WTC11 (cell line): ENCODE measurements at regions not wholly inside any gene's neighbourhood (a gene's known extent, or its start where the extent isn't known, plus 50 kb on each side); places are given as distances from the start of the nearest gene placed in this dataset.

Experiments used
- ATAC-seq: fragments of 200-7000 bp; cut with Tn5 transposase; 2 replicates; pipeline ENCODE4 v1.10.0; 2021; ENCODE audit warnings: mild to moderate bottlenecking, moderate library complexity
- CTCF ChIA-PET: fragments of 300-600 bp; sonication (Branson Sonifier 250); formaldehyde crosslinking; loops from one replicate; lab custom pipeline; 2021; ENCODE audit warnings: antibody characterized with exemption; lab: Charles Lee
- POLR2A ChIA-PET: fragments of 350-600 bp; sonication (Branson Sonifier 250); formaldehyde crosslinking; loops from one replicate; lab custom pipeline; 2021; ENCODE audit warnings: antibody characterized with exemption; lab: Charles Lee
- DNase-seq: peaks from one replicate; pipeline ENCODE4 v3.0.0; 2021; ENCODE audit warnings: low spot score
- H3K27ac Mint-ChIP-seq: 2 replicates; pipeline ENCODE4 v1.8.0; 2021; ENCODE audit warnings: mixed read lengths
- H3K27me3 Mint-ChIP-seq: 2 replicates; pipeline ENCODE4 v1.8.0; 2021; ENCODE audit warnings: low read depth, mild to moderate bottlenecking, moderate library complexity, mixed read lengths
- H3K36me3 Mint-ChIP-seq: 2 replicates; pipeline ENCODE4 v1.8.0; 2021; ENCODE audit warnings: mixed read lengths
- H3K4me1 Mint-ChIP-seq: 2 replicates; pipeline ENCODE4 v1.8.0; 2022; ENCODE audit warnings: mixed read lengths
- H3K4me3 Mint-ChIP-seq: 2 replicates; pipeline ENCODE4 v1.8.0; 2021; ENCODE audit warnings: mild to moderate bottlenecking, moderate library complexity, mixed read lengths
- H3K9me3 Mint-ChIP-seq: 2 replicates; pipeline ENCODE4 v1.8.0; 2021; ENCODE audit warnings: mixed read lengths
- ATF1 ChIP-seq: sonication (generic); formaldehyde crosslinking; IDR thresholded peaks from 2 replicates; pipeline ENCODE4 v1.8.1; 2023; ENCODE audit warnings: mild to moderate bottlenecking, moderate library complexity, missing genetic modification reagents
- ATF2 ChIP-seq: sonication (generic); formaldehyde crosslinking; IDR thresholded peaks from 2 replicates; pipeline ENCODE4 v1.8.1; 2022; ENCODE audit warnings: low read depth, missing genetic modification reagents, borderline replicate concordance
- ATF6 ChIP-seq: sonication (generic); formaldehyde crosslinking; IDR thresholded peaks from 2 replicates; pipeline ENCODE4 v1.8.1; 2023; ENCODE audit warnings: mild to moderate bottlenecking, missing genetic modification reagents
- CDX4 ChIP-seq: fragments of 250-450 bp; sonication (Bioruptor Pico); IDR thresholded peaks from 2 replicates; pipeline ENCODE4 v1.9.0; 2021; ENCODE audit warnings: moderate library complexity, mild to moderate bottlenecking, inconsistent platforms, borderline replicate concordance
- CTCF ChIP-seq: fragments of 200-600 bp; IDR thresholded peaks from 2 replicates; pipeline ENCODE4 v1.8.0; 2022; ENCODE audit warnings: antibody characterized with exemption
- E2F1 ChIP-seq: sonication (generic); formaldehyde crosslinking; IDR thresholded peaks from 2 replicates; pipeline ENCODE4 v1.8.0; 2022; ENCODE audit warnings: mild to moderate bottlenecking, missing genetic modification reagents
- E2F4 ChIP-seq: sonication (generic); formaldehyde crosslinking; IDR thresholded peaks from 2 replicates; pipeline ENCODE4 v1.8.1; 2022; ENCODE audit warnings: low read depth, mild to moderate bottlenecking, moderate library complexity, missing genetic modification reagents, borderline replicate concordance
- EMX1 ChIP-seq: fragments of 250-450 bp; sonication (Bioruptor Pico); IDR thresholded peaks from 2 replicates; pipeline ENCODE4 v1.8.0; 2021; ENCODE audit warnings: mild to moderate bottlenecking
- FOXJ3 ChIP-seq: sonication (generic); formaldehyde crosslinking; IDR thresholded peaks from 2 replicates; pipeline ENCODE4 v1.9.0; 2021; ENCODE audit warnings: missing genetic modification reagents, mild to moderate bottlenecking, borderline replicate concordance
- JUN ChIP-seq: sonication (generic); formaldehyde crosslinking; IDR thresholded peaks from 2 replicates; pipeline ENCODE4 v1.8.0; 2023; ENCODE audit warnings: mild to moderate bottlenecking, missing genetic modification reagents
- MYBL2 ChIP-seq: sonication (generic); formaldehyde crosslinking; IDR thresholded peaks from 2 replicates; pipeline ENCODE4 v1.8.1; 2023; ENCODE audit warnings: mild to moderate bottlenecking, moderate library complexity, missing genetic modification reagents
- NFE2L1 ChIP-seq: sonication (generic); formaldehyde crosslinking; IDR thresholded peaks from 2 replicates; pipeline ENCODE4 v1.8.1; 2023; ENCODE audit warnings: missing genetic modification reagents
- NFYB ChIP-seq: sonication (generic); formaldehyde crosslinking; conservative IDR thresholded peaks from 2 replicates; pipeline ENCODE4 v1.8.0; 2022; ENCODE audit warnings: low read depth, missing genetic modification reagents
- PRDM15 ChIP-seq: sonication (generic); formaldehyde crosslinking; IDR thresholded peaks from 2 replicates; pipeline ENCODE4 v1.8.0; 2022; ENCODE audit warnings: missing genetic modification reagents
- TEAD1 ChIP-seq: sonication (generic); formaldehyde crosslinking; IDR thresholded peaks from 2 replicates; pipeline ENCODE4 v1.8.0; 2022; ENCODE audit warnings: mild to moderate bottlenecking, missing genetic modification reagents
- TEAD4 ChIP-seq: sonication (generic); formaldehyde crosslinking; IDR thresholded peaks from 2 replicates; pipeline ENCODE4 v1.8.0; 2022; ENCODE audit warnings: mild to moderate bottlenecking, missing genetic modification reagents
- ZNF121 ChIP-seq: sonication (generic); formaldehyde crosslinking; IDR thresholded peaks from 2 replicates; pipeline ENCODE4 v1.8.0; 2023; ENCODE audit warnings: missing genetic modification reagents
- ZNF281 ChIP-seq: sonication (generic); formaldehyde crosslinking; IDR thresholded peaks from 2 replicates; pipeline ENCODE4 v1.8.0; 2023; ENCODE audit warnings: mild to moderate bottlenecking, missing genetic modification reagents
- ZNF423 ChIP-seq: fragments of 250-450 bp; sonication (Bioruptor Pico); IDR thresholded peaks from 2 replicates; pipeline ENCODE4 v2.1.2; 2022; ENCODE audit warnings: mild to moderate bottlenecking, moderate library complexity
- ZNF512 ChIP-seq: sonication (generic); formaldehyde crosslinking; IDR thresholded peaks from 2 replicates; pipeline ENCODE4 v1.8.1; 2022; ENCODE audit warnings: missing genetic modification reagents, borderline replicate concordance

- POLR2A ChIA-PET: interaction anchor here (0.5 kb wide), 1 partner anchor 25 kb away, joined by 3 read pairs; no protein-coding TSS in a partner anchor
- no peak overlapping the region for H3K4me3 Mint-ChIP-seq
- CTCF ChIA-PET: no interaction called here
- peaks cover 45% of the 10 kb centered on the region for H3K4me1 Mint-ChIP-seq
- H3K36me3 Mint-ChIP-seq: no peaks in the 10 kb centered on the region
- H3K9me3 Mint-ChIP-seq: no peaks in the 10 kb centered on the region
- DNase-seq: no peak
- no peaks in the 10 kb centered on the region; the same call in 1 of the 2 replicates for H3K27me3 Mint-ChIP-seq
- TF ChIP-seq FOXJ3 (no peak), ATF1 (CRISPR knock-in tag) (no peak), E2F4 (CRISPR knock-in tag) (no peak), ZNF121 (CRISPR knock-in tag) (no peak), CTCF (no peak), MYBL2 (CRISPR knock-in tag) (no peak), ATF6 (CRISPR knock-in tag) (no peak), ZNF281 (CRISPR knock-in tag) (no peak), PRDM15 (CRISPR knock-in tag) (no peak), NFE2L1 (CRISPR knock-in tag) (no peak), CDX4 (CRISPR knock-in tag) (no peak), ZNF512 (CRISPR knock-in tag) (no peak), JUN (CRISPR knock-in tag) (no peak), ZNF423 (no peak), EMX1 (CRISPR knock-in tag) (no peak), TEAD1 (no peak), NFYB (no peak), TEAD4 (CRISPR knock-in tag) (no peak), ATF2 (CRISPR knock-in tag) (no peak), E2F1 (CRISPR knock-in tag) (no peak)
- H3K27ac Mint-ChIP-seq: no peak overlapping the region
- ATAC-seq: no peak
Observed at GRCh38 chr9:81372628-81373191, 316.6 kb downstream of the TLE1 start.
